Natural killer cell (primary cell): ENCODE measurements at regions not wholly inside any gene's neighbourhood (a gene's known extent, or its start where the extent isn't known, plus 50 kb on each side); places are given as distances from the start of the nearest gene placed in this dataset.
"Not testable (repeated sequence)": the region's sequence is repeated elsewhere in the genome, so short reads cannot be mapped to it uniquely, and the experiment has no call there.

Experiments
- ATAC-seq, 3 donors: fragments of 150-1000 bp in 2 of 3; fragments of 200-7000 bp in 1 of 3; cut with Tn5 transposase; 1 replicate in 1 of 3; 2 replicates in 2 of 3; pipeline ENCODE4 v1.10.0; 2021; ENCODE audit warnings: mild to moderate bottlenecking in 2 of 3, moderate library complexity in 2 of 3
- DNase-seq, 2 donors: peaks; one replicate each; pipeline versions ENCODE4 v3.0.0 to v3.0.0-alpha.2; 2013 to 2021; ENCODE audit warnings: mixed read lengths in 1 of 2
- H3K27ac ChIP-seq: one replicate; pipeline ENCODE4 v1.5.1; 2013; ENCODE audit warnings: mild to moderate bottlenecking, low read length
- H3K27me3 ChIP-seq: one replicate; pipeline ENCODE4 v1.6.1; 2013; ENCODE audit warnings: low read length; ENCODE audit not compliant: control insufficient read depth, insufficient read depth
- H3K36me3 ChIP-seq: one replicate; pipeline ENCODE4 v1.6.1; 2013; ENCODE audit warnings: low read length; ENCODE audit not compliant: control insufficient read depth, insufficient read depth
- H3K4me1 ChIP-seq: one replicate; pipeline ENCODE4 v1.6.1; 2013; ENCODE audit warnings: low read length; ENCODE audit not compliant: control insufficient read depth, insufficient read depth
- H3K4me3 ChIP-seq: one replicate; pipeline ENCODE4 v1.5.1; 2013; ENCODE audit warnings: low read length
- H3K9me3 ChIP-seq: one replicate; pipeline ENCODE4 v1.6.1; 2013; ENCODE audit warnings: low read length; ENCODE audit not compliant: control insufficient read depth, insufficient read depth
- H3K27ac Mint-ChIP-seq, 2 donors: one replicate each; pipeline ENCODE4 v1.8.0; 2022; ENCODE audit warnings: mild to moderate bottlenecking in 2 of 2, mixed read lengths in 2 of 2, moderate library complexity in 1 of 2
- H3K27me3 Mint-ChIP-seq, 2 donors: one replicate each; pipeline ENCODE4 v1.8.0; 2022; ENCODE audit warnings: low read depth in 2 of 2, mixed read lengths in 2 of 2
- H3K36me3 Mint-ChIP-seq: one replicate; pipeline ENCODE4 v1.8.0; 2022; ENCODE audit warnings: mixed read lengths
- H3K4me1 Mint-ChIP-seq, 2 donors: one replicate each; pipeline ENCODE4 v1.8.0; 2022; ENCODE audit warnings: mixed read lengths in 2 of 2
- H3K4me3 Mint-ChIP-seq: one replicate; pipeline ENCODE4 v1.8.0; 2022; ENCODE audit warnings: mild to moderate bottlenecking, moderate library complexity, mixed read lengths
- H3K9me3 Mint-ChIP-seq, 2 donors: one replicate each; pipeline ENCODE4 v1.8.0; 2022; ENCODE audit warnings: mixed read lengths in 2 of 2
- CTCF ChIP-seq: fragments of 200-600 bp; IDR thresholded peaks from one replicate; pipeline ENCODE4 v1.8.0; 2022; ENCODE audit warnings: antibody characterized with exemption
- WGBS: methylation state at CpG from one replicate; pipeline ENCODE4 v1.1.7; 2013; ENCODE audit warnings: missing lambda C conversion rate; ENCODE audit not compliant: insufficient coverage; 5-methylcytosine and 5-hydroxymethylcytosine counted together
- intact Hi-C: fragments of 100-400 bp; cut with micrococcal nuclease; formaldehyde crosslinking; loops from one replicate; pipeline ENCODE4 v1.14.2; 2022

- Mint-ChIP-seq H3K27ac (no peak overlapping the region), H3K27me3 (peaks cover 7 to 12% of the 10 kb centered on the region in 2 donors), H3K4me1 (no peaks in the 10 kb centered on the region), H3K36me3 (no peaks in the 10 kb centered on the region), H3K9me3 (no peaks in the 10 kb centered on the region), H3K4me3 (no peak overlapping the region)
- H3K27ac ChIP-seq, result no peak overlapping the region
- ATAC-seq (no peak), DNase-seq (no peak)
- no peaks in the 10 kb centered on the region for H3K4me1 ChIP-seq
- peaks cover 3% of the 10 kb centered on the region for H3K9me3 ChIP-seq
- 87% methylated on average over 8 of the region's 8 CpGs for whole genome bisulfite sequencing
- intact Hi-C loops, result no loop called here
- TF ChIP-seq CTCF, result no peak
- no peak overlapping the region for H3K4me3 ChIP-seq
- no peaks in the 10 kb centered on the region for H3K27me3 ChIP-seq
- H3K36me3 ChIP-seq, result no peaks in the 10 kb centered on the region
These were observed 487.3 kb downstream of the SIPA1L2 start for GRCh38 chr1:232142403-232143314.

GRCh38 chr1:232141167-232141448 is 488.8 kb downstream of the SIPA1L2 start:
- H3K36me3 ChIP-seq, H3K4me3 Mint-ChIP-seq, H3K4me3 ChIP-seq, ATAC-seq, H3K4me1 Mint-ChIP-seq, H3K27me3 Mint-ChIP-seq, H3K27me3 ChIP-seq, intact Hi-C loops, H3K27ac ChIP-seq, H3K27ac Mint-ChIP-seq, H3K9me3 ChIP-seq, H3K4me1 ChIP-seq, DNase-seq, H3K36me3 Mint-ChIP-seq, H3K9me3 Mint-ChIP-seq: not testable (repeated sequence)
- 94% methylated on average over 5 of the region's 5 CpGs for WGBS

DNA sequence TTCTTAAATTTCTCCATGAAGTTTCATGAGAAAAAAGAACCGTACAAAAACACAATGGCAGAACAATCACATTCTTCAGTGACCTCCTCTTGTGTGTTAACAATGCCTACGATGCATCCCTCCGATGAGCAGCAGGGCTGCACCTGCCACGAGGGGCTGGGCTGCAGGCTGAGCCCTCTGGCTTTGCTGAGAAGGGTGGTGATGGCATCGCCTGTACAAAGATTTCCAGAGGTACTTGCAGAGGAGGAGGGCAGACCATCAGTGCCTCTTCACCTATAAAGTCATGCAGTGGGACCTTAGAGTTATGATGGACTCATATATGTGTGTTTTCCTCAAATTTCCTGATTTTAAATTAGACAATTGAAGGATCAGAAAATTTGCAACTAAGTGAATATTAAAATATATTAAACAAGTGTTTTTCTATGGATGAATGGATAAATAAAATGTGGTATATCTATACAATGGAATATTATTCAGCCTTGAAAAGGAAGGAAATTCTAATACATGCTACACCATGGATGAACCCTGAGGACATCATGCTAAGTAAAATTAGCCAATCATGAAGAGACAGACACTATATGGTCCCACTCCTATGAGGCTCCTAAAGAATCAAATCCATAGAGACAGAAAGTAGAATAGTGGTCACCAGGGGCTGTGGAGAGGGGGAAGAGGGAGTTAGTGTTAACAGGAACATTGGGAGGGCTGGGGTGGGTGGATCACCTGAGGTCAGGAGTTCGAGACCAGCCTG is 489.3 kb downstream of the SIPA1L2 start:
- no peak for TF ChIP-seq CTCF
- no peaks in the 10 kb centered on the region for H3K4me1 Mint-ChIP-seq
- Histone ChIP-seq H3K36me3 (no peaks in the 10 kb centered on the region), H3K27me3 (no peaks in the 10 kb centered on the region), H3K27ac (no peak overlapping the region), H3K4me3 (no peak overlapping the region), H3K4me1 (no peaks in the 10 kb centered on the region), H3K9me3 (peaks cover 3% of the 10 kb centered on the region)
- peaks cover 2 to 3% of the 10 kb centered on the region in 2 donors for H3K27me3 Mint-ChIP-seq
- H3K4me3 Mint-ChIP-seq, result no peak overlapping the region
- 71% methylated on average over 6 of the region's 6 CpGs for WGBS
- ATAC-seq (no peak), DNase-seq (no peak)
- no peak overlapping the region for H3K27ac Mint-ChIP-seq
- H3K9me3 Mint-ChIP-seq, result no peaks in the 10 kb centered on the region
- H3K36me3 Mint-ChIP-seq, result no peaks in the 10 kb centered on the region
- intact Hi-C loops, result no loop called here

GRCh38 chr1:232139444-232139843 is 490.5 kb downstream of the SIPA1L2 start:
- no peaks in the 10 kb centered on the region for H3K4me1 Mint-ChIP-seq
- H3K36me3 Mint-ChIP-seq, result no peaks in the 10 kb centered on the region
- H3K4me3 ChIP-seq, result no peak overlapping the region
- H3K27ac Mint-ChIP-seq, result no peak overlapping the region
- H3K4me1 ChIP-seq, result no peaks in the 10 kb centered on the region
- no peak for DNase-seq
- no peaks in the 10 kb centered on the region for H3K36me3 ChIP-seq
- H3K27me3 ChIP-seq, result no peaks in the 10 kb centered on the region
- no peak overlapping the region for H3K27ac ChIP-seq
- H3K27me3 Mint-ChIP-seq, result peaks cover 0 to 3% of the 10 kb centered on the region in 2 donors
- no peaks in the 10 kb centered on the region for H3K9me3 Mint-ChIP-seq
- TF ChIP-seq CTCF, result no peak
- peaks cover 3% of the 10 kb centered on the region for H3K9me3 ChIP-seq
- H3K4me3 Mint-ChIP-seq, result no peak overlapping the region
- intact Hi-C loops, result no loop called here
- 92% methylated on average over 6 of the region's 6 CpGs for WGBS
- ATAC-seq, result no peak
